OCI-LY1 (cell line): ENCODE measurements at regions not wholly inside any gene's neighbourhood (a gene's known extent, or its start where the extent isn't known, plus 50 kb on each side); places are given as distances from the start of the nearest gene placed in this dataset.

Source experiments
- H2AFZ ChIP-seq: fragments of 200-600 bp; sonication (generic), shearing (Covaris generic); 2 replicates; pipeline ENCODE4 v1.6.0; 2014; ENCODE audit warnings: antibody characterized with exemption, mild to moderate bottlenecking, low read length
- H3F3A ChIP-seq: fragments of 200-600 bp; sonication (generic), shearing (Covaris generic); 2 replicates; pipeline ENCODE4 v1.6.0; 2014; ENCODE audit warnings: mild to moderate bottlenecking, antibody characterized with exemption, low read length, moderate library complexity; ENCODE audit not compliant: insufficient read depth
- H3K27ac ChIP-seq: fragments of 200-600 bp; sonication (generic); 2 replicates; pipeline ENCODE4 v1.5.1; 2014; ENCODE audit warnings: low read length, mixed run types, mild to moderate bottlenecking, low read depth; ENCODE audit not compliant: poor library complexity, severe bottlenecking
- H3K27me3 ChIP-seq: fragments of 200-600 bp; sonication (generic); 2 replicates; pipeline ENCODE4 v1.6.0; 2014; ENCODE audit warnings: antibody characterized with exemption, mild to moderate bottlenecking, low read length, moderate library complexity; ENCODE audit not compliant: insufficient read depth
- H3K36me3 ChIP-seq: fragments of 200-600 bp; sonication (generic); 2 replicates; pipeline ENCODE4 v1.6.1; 2014; ENCODE audit warnings: mild to moderate bottlenecking, antibody characterized with exemption, low read length, moderate library complexity, mixed read lengths; ENCODE audit not compliant: insufficient read depth
- H3K4me1 ChIP-seq: fragments of 200-600 bp; sonication (generic); 2 replicates; pipeline ENCODE4 v1.5.1; 2014; ENCODE audit warnings: mild to moderate bottlenecking, low read length, moderate library complexity; ENCODE audit not compliant: insufficient read depth, severe bottlenecking
- H3K4me2 ChIP-seq: fragments of 200-600 bp; sonication (generic), shearing (Covaris generic); 2 replicates; pipeline ENCODE4 v1.6.1; 2014; ENCODE audit warnings: low read length
- H3K4me3 ChIP-seq: fragments of 200-600 bp; sonication (generic); 2 replicates; pipeline ENCODE4 v1.5.1; 2014; ENCODE audit warnings: low read length, low read depth, mild to moderate bottlenecking, mixed read lengths; ENCODE audit not compliant: poor library complexity, severe bottlenecking
- H3K79me2 ChIP-seq: fragments of 200-600 bp; shearing (Covaris generic); 2 replicates; pipeline ENCODE4 v1.6.1; 2016; ENCODE audit warnings: mixed run types, low read length, mixed read lengths; ENCODE audit not compliant: insufficient read depth
- H3K9ac ChIP-seq: fragments of 200-600 bp; sonication (generic), shearing (Covaris generic); 2 replicates; pipeline ENCODE4 v1.6.1; 2014; ENCODE audit warnings: mild to moderate bottlenecking, low read length, mixed read lengths
- H3K9me2 ChIP-seq: fragments of 200-600 bp; sonication (generic), shearing (Covaris generic); 2 replicates; pipeline ENCODE4 v1.6.1; 2014; ENCODE audit warnings: low read depth, mild to moderate bottlenecking, low read length, mixed read lengths
- H3K9me3 ChIP-seq: fragments of 200-600 bp; shearing (Covaris generic); 2 replicates; pipeline ENCODE4 v1.6.1; 2014; ENCODE audit warnings: low read length, mixed read lengths
- H4K20me1 ChIP-seq: fragments of 200-600 bp; sonication (generic), shearing (Covaris generic); 2 replicates; pipeline ENCODE4 v1.6.0; 2016; ENCODE audit warnings: mild to moderate bottlenecking, low read length; ENCODE audit not compliant: insufficient read depth
- EZH2 ChIP-seq: fragments of 200-600 bp; sonication (generic), shearing (Covaris generic); IDR thresholded peaks from 2 replicates; pipeline ENCODE4 v1.8.0; 2017; ENCODE audit warnings: borderline replicate concordance, mixed run types, mild to moderate bottlenecking, antibody characterized with exemption, low read length, moderate library complexity, mixed read lengths
- TF ChIP-seq, protein P1 (sequence below): fragments of 200-600 bp; sonication (generic), shearing (Covaris generic); IDR thresholded peaks from 2 replicates; pipeline ENCODE4 v1.5.1; 2017; ENCODE audit warnings: mild to moderate bottlenecking, antibody characterized with exemption, low read length, moderate library complexity, mixed read lengths

DNA sequence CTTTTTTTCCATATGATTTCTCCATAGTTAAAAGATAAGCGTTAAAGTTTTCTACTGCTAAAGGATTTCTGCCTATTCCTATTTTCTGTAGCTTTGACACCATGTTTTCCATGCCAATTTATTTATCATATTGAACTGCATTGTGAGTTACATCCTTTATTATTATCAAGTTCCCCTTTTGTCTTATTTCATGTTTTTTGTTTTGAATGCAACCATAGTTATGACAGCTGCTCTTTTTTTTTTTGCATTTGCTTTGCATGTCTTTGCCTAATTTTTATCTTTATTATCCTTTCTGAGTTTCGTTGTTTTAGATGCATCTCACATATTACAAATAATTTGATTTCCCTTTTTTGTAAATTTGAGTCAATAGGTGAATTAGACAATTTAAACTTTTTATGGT is 161.5 kb downstream of the DEPDC1B start:
- Histone ChIP-seq H3K79me2 (no peaks in the 10 kb centered on the region), H4K20me1 (no peaks in the 10 kb centered on the region), H3K9ac (no peak overlapping the region), H3K27me3 (no peaks in the 10 kb centered on the region), H3F3A (no peaks in the 10 kb centered on the region), H3K9me3 (no peaks in the 10 kb centered on the region), H3K4me3 (no peak overlapping the region), H2AFZ (no peak overlapping the region), H3K4me1 (peaks cover 67% of the 10 kb centered on the region), H3K9me2 (no peaks in the 10 kb centered on the region), H3K36me3 (no peaks in the 10 kb centered on the region), H3K4me2 (no peak overlapping the region; the same call in 1 of the 2 replicates), H3K27ac (peak overlapping the region; percentile 56)
- no peak for TF ChIP-seq EZH2
- TF ChIP-seq, protein P1, sequence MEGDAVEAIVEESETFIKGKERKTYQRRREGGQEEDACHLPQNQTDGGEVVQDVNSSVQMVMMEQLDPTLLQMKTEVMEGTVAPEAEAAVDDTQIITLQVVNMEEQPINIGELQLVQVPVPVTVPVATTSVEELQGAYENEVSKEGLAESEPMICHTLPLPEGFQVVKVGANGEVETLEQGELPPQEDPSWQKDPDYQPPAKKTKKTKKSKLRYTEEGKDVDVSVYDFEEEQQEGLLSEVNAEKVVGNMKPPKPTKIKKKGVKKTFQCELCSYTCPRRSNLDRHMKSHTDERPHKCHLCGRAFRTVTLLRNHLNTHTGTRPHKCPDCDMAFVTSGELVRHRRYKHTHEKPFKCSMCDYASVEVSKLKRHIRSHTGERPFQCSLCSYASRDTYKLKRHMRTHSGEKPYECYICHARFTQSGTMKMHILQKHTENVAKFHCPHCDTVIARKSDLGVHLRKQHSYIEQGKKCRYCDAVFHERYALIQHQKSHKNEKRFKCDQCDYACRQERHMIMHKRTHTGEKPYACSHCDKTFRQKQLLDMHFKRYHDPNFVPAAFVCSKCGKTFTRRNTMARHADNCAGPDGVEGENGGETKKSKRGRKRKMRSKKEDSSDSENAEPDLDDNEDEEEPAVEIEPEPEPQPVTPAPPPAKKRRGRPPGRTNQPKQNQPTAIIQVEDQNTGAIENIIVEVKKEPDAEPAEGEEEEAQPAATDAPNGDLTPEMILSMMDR = no peak

DNA sequence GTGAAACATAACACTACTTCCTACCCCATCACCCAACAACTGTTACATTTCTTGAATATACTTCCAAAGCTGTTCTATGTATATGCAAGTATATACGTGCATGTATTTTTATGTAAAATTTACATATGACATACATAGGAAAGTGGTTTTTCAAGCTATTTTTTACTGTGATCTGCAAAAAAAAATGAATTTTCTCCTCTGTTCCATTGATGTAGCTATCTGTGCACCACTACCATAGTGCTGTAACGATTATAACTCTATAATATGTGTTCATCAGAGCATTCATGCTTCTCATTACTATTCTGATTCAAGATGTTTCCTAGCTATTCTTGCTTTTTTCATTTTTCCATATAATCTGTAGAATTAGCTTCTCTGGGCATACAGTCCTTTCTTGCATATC is 164.0 kb downstream of the DEPDC1B start:
- no peaks in the 10 kb centered on the region for H3K9me3 ChIP-seq
- H3K36me3 ChIP-seq = no peaks in the 10 kb centered on the region
- no peak overlapping the region for H3K4me3 ChIP-seq
- H4K20me1 ChIP-seq = no peaks in the 10 kb centered on the region
- no peak overlapping the region for H3K4me2 ChIP-seq
- H3F3A ChIP-seq = no peaks in the 10 kb centered on the region
- H3K27me3 ChIP-seq = no peaks in the 10 kb centered on the region
- H3K9ac ChIP-seq = no peak overlapping the region
- no peaks in the 10 kb centered on the region for H3K9me2 ChIP-seq
- H3K4me1 ChIP-seq = peaks cover 55% of the 10 kb centered on the region
- TF ChIP-seq EZH2 = no peak
- TF ChIP-seq, protein P1 = no peak
- no peak overlapping the region for H3K27ac ChIP-seq
- no peaks in the 10 kb centered on the region for H3K79me2 ChIP-seq
- H2AFZ ChIP-seq = no peak overlapping the region

GRCh38 chr5:60535198-60535597 is 164.8 kb downstream of the DEPDC1B start:
- H3K9me3 ChIP-seq = no peaks in the 10 kb centered on the region
- no peak overlapping the region for H3K27ac ChIP-seq
- H3K9ac ChIP-seq = no peak overlapping the region
- no peaks in the 10 kb centered on the region for H4K20me1 ChIP-seq
- H3K9me2 ChIP-seq = no peaks in the 10 kb centered on the region
- H3K4me1 ChIP-seq = peaks cover 47% of the 10 kb centered on the region
- no peaks in the 10 kb centered on the region for H3K27me3 ChIP-seq
- no peak overlapping the region for H3K4me3 ChIP-seq
- no peak overlapping the region for H2AFZ ChIP-seq
- no peak overlapping the region for H3K4me2 ChIP-seq
- no peaks in the 10 kb centered on the region for H3K79me2 ChIP-seq
- no peaks in the 10 kb centered on the region for H3K36me3 ChIP-seq
- no peaks in the 10 kb centered on the region for H3F3A ChIP-seq
- TF ChIP-seq, protein P1 = no peak
- TF ChIP-seq EZH2 = no peak
